Duodenal mucosa (tissue), 2 donors: ENCODE measurements at regions not wholly inside any gene's neighbourhood (a gene's known extent, or its start where the extent isn't known, plus 50 kb on each side); places are given as distances from the start of the nearest gene placed in this dataset.
"Not testable (repeated sequence)": the region's sequence is repeated elsewhere in the genome, so short reads cannot be mapped to it uniquely, and the experiment has no call there.

Source experiments
- H3K27ac ChIP-seq: one replicate; pipeline ENCODE4 v1.7.0; 2013; ENCODE audit warnings: low read depth, low read length
- H3K27me3 ChIP-seq, 2 donors: one replicate each; pipeline ENCODE4 v1.7.0; 2013; ENCODE audit warnings: low read length in 2 of 2, control low read depth in 1 of 2; ENCODE audit not compliant: insufficient read depth in 2 of 2, control insufficient read depth in 1 of 2
- H3K36me3 ChIP-seq, 2 donors: one replicate each; pipeline ENCODE4 v1.7.0; 2013; ENCODE audit warnings: low read length in 2 of 2, control low read depth in 1 of 2; ENCODE audit not compliant: insufficient read depth in 2 of 2, control insufficient read depth in 1 of 2
- H3K4me1 ChIP-seq, 2 donors: one replicate each; pipeline ENCODE4 v1.7.0; 2013; ENCODE audit warnings: low read length in 2 of 2, control low read depth in 1 of 2; ENCODE audit not compliant: insufficient read depth in 2 of 2, control insufficient read depth in 1 of 2
- H3K4me3 ChIP-seq, 2 donors: one replicate each; pipeline ENCODE4 v1.7.0; 2013; ENCODE audit warnings: low read length in 2 of 2, low read depth in 1 of 2
- H3K9ac ChIP-seq, 2 donors: one replicate each; pipeline ENCODE4 v1.7.0; 2013; ENCODE audit warnings: low read length in 2 of 2, low read depth in 1 of 2
- H3K9me3 ChIP-seq, 2 donors: one replicate each; pipeline ENCODE4 v1.7.0; 2013; ENCODE audit warnings: low read length in 2 of 2, control low read depth in 1 of 2; ENCODE audit not compliant: control insufficient read depth in 1 of 2

DNA sequence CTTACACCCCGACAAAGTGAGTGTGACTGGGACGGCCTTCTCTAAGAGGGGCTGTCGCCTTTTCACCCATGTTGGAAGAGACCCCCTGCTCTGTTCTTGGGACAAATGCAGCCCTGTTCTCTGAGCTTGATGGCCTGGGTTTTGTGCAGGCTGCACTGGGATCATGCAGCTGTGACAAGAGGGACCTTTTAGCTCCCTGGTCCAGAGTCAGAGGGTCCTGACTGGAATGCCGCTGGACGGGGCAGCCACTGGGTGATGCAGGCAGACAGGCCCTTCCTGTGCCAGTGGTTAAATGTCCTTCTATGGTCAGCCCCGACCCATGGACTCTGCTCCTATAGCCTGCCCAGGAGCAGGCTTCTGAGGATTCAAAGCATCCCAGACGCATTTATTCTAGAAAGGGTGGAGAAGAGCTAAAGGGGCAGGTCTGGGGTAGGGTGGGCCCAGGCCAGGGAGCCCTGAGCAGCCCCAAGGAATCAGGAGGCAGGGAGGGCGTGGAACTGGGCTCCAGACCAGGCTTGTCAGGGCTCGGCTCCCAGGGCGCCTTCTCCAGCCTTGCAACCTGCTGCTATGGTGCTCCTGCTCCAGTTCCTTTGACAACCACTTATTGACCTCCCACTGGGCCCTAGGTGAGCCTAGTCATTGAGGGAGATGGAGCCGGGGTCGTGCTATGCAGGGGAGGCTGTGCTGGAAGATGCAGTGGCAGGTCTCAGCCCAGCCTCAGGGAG lies 277.9 kb upstream of the HS6ST1 start:
- Histone ChIP-seq H3K4me3 (no peak overlapping the region), H3K27ac (no peak overlapping the region), H3K4me1 (peaks cover 19 to 25% of the 10 kb centered on the region in 2 donors), H3K27me3 (no peaks in the 10 kb centered on the region), H3K9me3 (no peaks in the 10 kb centered on the region), H3K9ac (no peak overlapping the region), H3K36me3 (no peaks in the 10 kb centered on the region)

- H3K9me3 ChIP-seq, result no peaks in the 10 kb centered on the region
- no peaks in the 10 kb centered on the region for H3K27me3 ChIP-seq
- H3K36me3 ChIP-seq, result no peaks in the 10 kb centered on the region
- H3K27ac ChIP-seq, result no peak overlapping the region
- H3K4me1 ChIP-seq, result peaks cover 19 to 28% of the 10 kb centered on the region in 2 donors
- no peak overlapping the region for H3K4me3 ChIP-seq
- H3K9ac ChIP-seq, result no peak overlapping the region
Measured at GRCh38 chr2:128597121-128597762, 278.6 kb upstream of the HS6ST1 start.

- peaks cover 19 to 38% of the 10 kb centered on the region in 2 donors for H3K4me1 ChIP-seq
- not testable (repeated sequence) for H3K9me3 ChIP-seq, H3K4me3 ChIP-seq, H3K27ac ChIP-seq, H3K27me3 ChIP-seq, H3K9ac ChIP-seq, H3K36me3 ChIP-seq
Measured at GRCh38 chr2:128598260-128598659, 279.6 kb upstream of the HS6ST1 start.

DNA sequence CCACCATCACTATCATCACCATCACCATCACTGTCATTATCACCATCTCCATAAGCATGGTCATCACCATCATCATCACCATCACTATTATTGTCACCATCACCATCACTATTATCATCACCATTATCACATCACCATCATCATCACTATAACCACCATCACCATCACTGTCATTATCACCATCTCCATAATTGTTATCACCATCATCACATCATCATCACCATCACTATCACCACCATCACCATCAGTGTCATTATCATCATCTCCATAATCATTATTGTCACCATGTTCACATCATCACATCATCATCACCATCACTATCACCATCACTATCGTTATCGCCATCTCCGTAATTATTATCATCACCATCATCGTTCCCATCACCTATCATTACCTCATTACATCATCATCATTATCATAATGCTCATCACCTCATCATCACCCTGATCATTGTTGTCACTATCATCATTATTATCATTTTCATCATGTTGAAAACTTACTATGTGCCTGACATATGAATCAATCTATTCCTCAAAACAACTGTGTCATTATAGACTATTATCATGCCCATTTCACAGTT lies 280.3 kb upstream of the HS6ST1 start:
- H3K36me3 ChIP-seq, result no peaks in the 10 kb centered on the region
- no peak overlapping the region for H3K27ac ChIP-seq
- H3K9me3 ChIP-seq, result no peaks in the 10 kb centered on the region
- no peak overlapping the region for H3K9ac ChIP-seq
- H3K4me1 ChIP-seq, result peaks cover 18 to 35% of the 10 kb centered on the region in 2 donors
- no peak overlapping the region for H3K4me3 ChIP-seq
- no peaks in the 10 kb centered on the region for H3K27me3 ChIP-seq

DNA sequence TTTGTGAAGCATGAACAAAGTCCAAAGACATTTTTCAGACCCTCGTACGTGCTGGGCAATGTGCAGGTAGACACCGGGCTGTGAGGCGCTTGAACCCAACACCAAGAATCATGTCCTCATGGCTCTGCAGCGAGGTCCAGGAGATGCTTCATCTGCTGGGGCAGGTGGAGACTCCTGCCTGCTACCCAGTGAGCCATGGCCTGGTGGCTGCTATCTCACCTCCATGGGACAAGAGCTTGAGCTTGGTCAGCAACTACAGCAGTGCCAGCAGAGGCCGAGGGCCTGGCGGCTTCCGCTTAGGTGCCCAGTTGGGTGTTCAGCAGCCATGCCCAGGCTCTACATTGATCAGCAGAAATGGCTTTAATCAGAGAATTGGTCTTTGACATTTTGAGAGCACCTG lies 281.0 kb upstream of the HS6ST1 start:
- Histone ChIP-seq H3K27ac (no peak overlapping the region), H3K4me3 (no peak overlapping the region), H3K9me3 (no peaks in the 10 kb centered on the region), H3K27me3 (no peaks in the 10 kb centered on the region), H3K9ac (no peak overlapping the region), H3K36me3 (no peaks in the 10 kb centered on the region), H3K4me1 (peaks cover 11 to 28% of the 10 kb centered on the region in 2 donors)

DNA sequence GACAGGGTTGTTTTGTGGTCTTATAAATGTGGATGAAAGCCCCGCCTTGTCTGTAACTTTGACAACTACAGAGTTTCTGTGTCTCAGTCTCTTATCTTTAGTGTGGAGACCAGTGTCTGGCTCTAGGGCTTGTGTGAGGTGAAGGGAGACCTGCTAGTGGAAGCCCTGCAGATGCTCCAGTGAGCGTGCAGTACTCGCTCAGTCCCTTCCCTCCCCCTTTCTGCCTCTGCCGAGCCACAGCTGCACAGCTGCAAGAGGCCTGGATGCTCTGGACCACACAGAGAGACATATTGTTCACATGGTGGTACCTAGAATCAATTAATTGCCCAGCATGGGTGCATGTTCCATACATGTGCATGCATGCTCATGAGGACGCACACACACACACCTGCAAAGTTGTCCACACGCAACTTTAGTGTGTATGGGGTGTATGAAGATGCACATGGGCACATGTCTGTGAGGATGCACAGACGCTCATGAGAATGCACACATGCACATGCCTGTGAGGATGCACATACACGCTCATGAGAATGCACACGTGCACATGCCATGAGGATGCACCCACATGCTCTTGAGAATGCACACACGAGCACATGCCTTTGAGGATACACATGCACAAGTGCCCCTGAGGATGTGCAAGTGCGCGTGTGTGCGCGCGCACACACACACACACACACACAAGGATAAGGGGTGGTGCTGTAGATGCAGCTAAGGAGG lies 282.1 kb upstream of the HS6ST1 start:
- Histone ChIP-seq H3K36me3 (no peaks in the 10 kb centered on the region), H3K27me3 (no peaks in the 10 kb centered on the region), H3K4me1 (peaks cover 1 to 18% of the 10 kb centered on the region in 2 donors), H3K4me3 (no peak overlapping the region), H3K27ac (no peak overlapping the region), H3K9ac (no peak overlapping the region), H3K9me3 (no peaks in the 10 kb centered on the region)

GRCh38 chr2:128601298-128602037 lies 282.8 kb upstream of the HS6ST1 start:
- no peak overlapping the region for H3K27ac ChIP-seq
- no peaks in the 10 kb centered on the region for H3K9me3 ChIP-seq
- H3K4me1 ChIP-seq, result peaks cover 0 to 16% of the 10 kb centered on the region in 2 donors
- H3K4me3 ChIP-seq, result no peak overlapping the region
- H3K9ac ChIP-seq, result no peak overlapping the region
- no peaks in the 10 kb centered on the region for H3K27me3 ChIP-seq
- no peaks in the 10 kb centered on the region for H3K36me3 ChIP-seq

- H3K36me3 ChIP-seq, result no peaks in the 10 kb centered on the region
- no peaks in the 10 kb centered on the region for H3K9me3 ChIP-seq
- H3K27ac ChIP-seq, result no peak overlapping the region
- peaks cover 0 to 16% of the 10 kb centered on the region in 2 donors for H3K4me1 ChIP-seq
- H3K9ac ChIP-seq, result no peak overlapping the region
- H3K27me3 ChIP-seq, result no peaks in the 10 kb centered on the region
- peak overlapping the region in 1 of 2 donors; percentile 40 for H3K4me3 ChIP-seq
Measured at GRCh38 chr2:128602038-128602698, 283.5 kb upstream of the HS6ST1 start.

GRCh38 chr2:128602699-128603101 lies 284.0 kb upstream of the HS6ST1 start:
- Histone ChIP-seq H3K9ac (no peak overlapping the region), H3K9me3 (no peaks in the 10 kb centered on the region), H3K27me3 (no peaks in the 10 kb centered on the region), H3K27ac (no peak overlapping the region), H3K4me1 (peaks cover 0 to 16% of the 10 kb centered on the region in 2 donors), H3K4me3 (peak overlapping the region in 1 of 2 donors; percentile 40), H3K36me3 (no peaks in the 10 kb centered on the region)
